ENCODE measurements at regions not wholly inside any gene's neighbourhood (a gene's known extent, or its start where the extent isn't known, plus 50 kb on each side); places are given as distances from the start of the nearest gene placed in this dataset.

DNA sequence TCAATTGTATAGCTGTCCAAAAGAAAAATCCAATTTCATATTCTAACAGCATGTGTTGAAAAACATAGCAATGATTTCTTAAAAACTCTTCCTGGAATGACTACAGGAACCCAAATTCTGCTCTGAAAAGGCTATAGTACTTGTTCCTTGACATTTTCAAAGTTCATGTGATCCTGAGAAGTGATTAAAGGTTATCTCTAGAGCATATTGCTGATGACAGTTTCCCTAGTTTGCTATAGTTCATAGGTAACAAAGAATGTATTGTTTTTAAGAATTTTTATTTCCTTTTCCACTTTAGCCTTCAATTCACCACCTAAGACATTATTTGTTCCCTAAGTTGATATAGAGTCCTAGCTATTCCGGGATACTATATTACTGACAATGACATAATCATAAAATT lies 1614.6 kb downstream of the PCDH7 start:
- DNase-seq: no peak
- no peak overlapping the region for H3K4me3 Mint-ChIP-seq
- peaks cover 27% of the 10 kb centered on the region for H3K9me3 Mint-ChIP-seq
- H3K36me3 Mint-ChIP-seq (ENCODE audit: low read depth): peaks cover 4% of the 10 kb centered on the region; the same call in 1 of the 2 replicates
- no peak overlapping the region for H3K27ac Mint-ChIP-seq
- no peaks in the 10 kb centered on the region for H3K27me3 Mint-ChIP-seq (ENCODE audit: insufficient read depth)
- TF ChIP-seq CTCF (IDR thresholded peaks at IDR 0.05): no peak
- H3K4me1 Mint-ChIP-seq (ENCODE audit: low read depth): no peaks in the 10 kb centered on the region

DNA sequence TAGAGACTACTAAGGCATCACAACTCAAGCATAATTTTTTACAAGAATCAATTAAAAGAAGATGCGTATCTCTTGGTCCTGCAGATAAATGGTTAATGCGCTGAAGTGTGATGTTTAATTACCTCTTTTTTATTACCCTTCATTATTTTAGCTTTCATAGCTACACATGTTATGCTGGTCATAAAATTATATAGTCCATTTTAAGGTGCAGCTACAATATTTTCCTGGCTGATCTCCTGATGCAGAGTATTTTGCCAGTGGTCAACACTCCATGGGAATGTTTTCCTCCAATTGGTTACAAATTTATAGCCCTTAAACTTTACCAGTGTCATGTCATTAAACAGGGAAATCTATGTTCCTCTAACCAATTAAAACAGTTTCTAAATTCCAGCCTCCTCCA lies 1617.2 kb downstream of the PCDH7 start:
- Mint-ChIP-seq H3K4me3 (no peak overlapping the region), H3K27ac (no peak overlapping the region), H3K27me3 (ENCODE audit: insufficient read depth) (no peaks in the 10 kb centered on the region), H3K4me1 (ENCODE audit: low read depth) (no peaks in the 10 kb centered on the region), H3K36me3 (ENCODE audit: low read depth) (no peaks in the 10 kb centered on the region), H3K9me3 (peaks cover 34% of the 10 kb centered on the region)
- no peak for TF ChIP-seq CTCF (IDR thresholded peaks at IDR 0.05)
- DNase-seq: no peak

- Mint-ChIP-seq H3K9me3 (peaks cover 29% of the 10 kb centered on the region), H3K36me3 (ENCODE audit: low read depth) (no peaks in the 10 kb centered on the region), H3K27me3 (ENCODE audit: insufficient read depth) (no peaks in the 10 kb centered on the region), H3K27ac (no peak overlapping the region), H3K4me3 (no peak overlapping the region), H3K4me1 (ENCODE audit: low read depth) (no peaks in the 10 kb centered on the region)
- DNase-seq: no peak
- TF ChIP-seq CTCF (IDR thresholded peaks at IDR 0.05): no peak
Observed at GRCh38 chr4:32340591-32340990, 1620.4 kb downstream of the PCDH7 start.

DNA sequence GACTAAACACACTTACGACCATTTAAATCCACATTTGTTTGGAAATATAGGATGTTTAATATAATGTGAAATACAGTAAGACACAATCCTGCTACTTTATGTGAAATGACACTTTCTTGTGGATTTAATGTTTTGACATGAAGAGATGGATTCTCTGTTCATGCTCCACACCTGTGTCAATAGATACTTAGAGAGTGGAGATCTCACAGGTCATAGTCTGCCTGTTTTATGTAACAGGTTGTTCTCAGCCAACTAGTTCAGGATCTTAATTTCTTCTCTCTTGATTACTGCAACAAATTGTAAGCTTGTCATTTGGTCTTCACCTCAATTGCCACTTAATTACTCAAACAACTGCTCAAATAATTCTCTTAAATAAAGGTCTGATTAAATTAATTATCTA lies 1621.2 kb downstream of the PCDH7 start:
- Mint-ChIP-seq H3K4me3 (no peak overlapping the region), H3K27ac (no peak overlapping the region), H3K27me3 (ENCODE audit: insufficient read depth) (no peaks in the 10 kb centered on the region), H3K36me3 (ENCODE audit: low read depth) (no peaks in the 10 kb centered on the region), H3K4me1 (ENCODE audit: low read depth) (no peaks in the 10 kb centered on the region), H3K9me3 (peaks cover 29% of the 10 kb centered on the region)
- DNase-seq: no peak
- no peak for TF ChIP-seq CTCF (IDR thresholded peaks at IDR 0.05)

DNA sequence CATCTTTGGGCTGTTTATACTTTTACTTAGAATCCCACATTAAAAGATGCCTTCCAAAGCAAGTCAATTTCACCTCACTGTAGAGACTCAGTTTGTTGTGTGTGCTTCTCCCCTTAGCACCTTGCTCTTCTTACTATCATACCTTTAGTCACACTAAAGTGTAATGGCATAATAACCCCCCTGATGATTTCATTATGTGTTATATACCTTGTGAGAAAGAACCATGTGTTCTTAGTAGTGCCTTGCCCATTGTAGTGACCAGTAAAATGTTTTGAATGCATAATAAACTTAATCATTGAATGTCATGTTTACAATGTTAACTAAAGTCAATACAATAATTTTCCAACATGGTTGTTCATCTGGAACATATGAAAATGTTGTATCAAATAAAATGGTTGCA lies 1621.9 kb downstream of the PCDH7 start:
- Mint-ChIP-seq H3K36me3 (ENCODE audit: low read depth) (no peaks in the 10 kb centered on the region), H3K4me1 (ENCODE audit: low read depth) (no peaks in the 10 kb centered on the region), H3K27ac (no peak overlapping the region), H3K9me3 (peaks cover 26% of the 10 kb centered on the region), H3K4me3 (no peak overlapping the region), H3K27me3 (ENCODE audit: insufficient read depth) (no peaks in the 10 kb centered on the region)
- TF ChIP-seq CTCF (IDR thresholded peaks at IDR 0.05): no peak
- DNase-seq: no peak

GRCh38 chr4:32349026-32349425 lies 1628.9 kb downstream of the PCDH7 start:
- Mint-ChIP-seq H3K4me1 (ENCODE audit: low read depth) (no peaks in the 10 kb centered on the region), H3K27me3 (ENCODE audit: insufficient read depth) (no peaks in the 10 kb centered on the region), H3K9me3 (peaks cover 17% of the 10 kb centered on the region), H3K36me3 (ENCODE audit: low read depth) (no peaks in the 10 kb centered on the region), H3K27ac (no peak overlapping the region), H3K4me3 (no peak overlapping the region)
- DNase-seq: no peak
- no peak for TF ChIP-seq CTCF (IDR thresholded peaks at IDR 0.05)

Data from HFFc6 (cell line).